ENCODE measurements at regions not wholly inside any gene's neighbourhood (a gene's known extent, or its start where the extent isn't known, plus 50 kb on each side); places are given as distances from the start of the nearest gene placed in this dataset.

DNA sequence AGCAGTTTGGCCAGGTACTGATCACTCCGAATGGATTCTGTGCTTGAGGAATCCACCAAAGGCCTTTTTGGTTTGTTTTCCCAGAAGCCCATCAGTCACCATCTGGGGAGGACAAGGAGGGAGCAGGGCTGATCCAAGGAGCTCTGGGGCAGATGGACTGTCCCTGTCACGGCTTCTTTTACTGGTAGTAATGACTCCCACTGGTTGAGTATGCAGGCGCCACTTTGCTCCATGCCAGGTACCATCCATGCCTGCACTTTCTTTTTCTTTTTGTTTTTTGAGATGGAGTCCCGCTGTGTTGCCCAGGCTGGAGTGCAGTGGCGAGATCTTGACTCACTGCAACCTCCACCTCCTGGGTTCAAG lies 101.7 kb downstream of the UBIAD1 start:
- Histone ChIP-seq H4K20me1 (ENCODE audit: insufficient read depth, low read length) (no peaks in the 10 kb centered on the region), H2AFZ (ENCODE audit: low read length) (no peak overlapping the region), H3K27ac (ENCODE audit: low read depth, low read length, poor library complexity, severe bottlenecking) (no peak overlapping the region), H3K27me3 (ENCODE audit: insufficient read depth, low read length) (no peaks in the 10 kb centered on the region), H3K79me2 (ENCODE audit: insufficient read depth, low read length) (no peaks in the 10 kb centered on the region), H3F3A (ENCODE audit: insufficient read depth, low read length) (no peaks in the 10 kb centered on the region), H3K4me1 (ENCODE audit: insufficient read depth, low read length, severe bottlenecking) (no peaks in the 10 kb centered on the region), H3K4me2 (ENCODE audit: low read length) (no peak overlapping the region), H3K9me2 (ENCODE audit: low read depth, low read length) (no peaks in the 10 kb centered on the region), H3K9ac (ENCODE audit: low read length) (no peak overlapping the region), H3K4me3 (ENCODE audit: low read depth, low read length, poor library complexity, severe bottlenecking) (no peak overlapping the region), H3K36me3 (ENCODE audit: insufficient read depth, low read length) (no peaks in the 10 kb centered on the region), H3K9me3 (ENCODE audit: low read length) (no peaks in the 10 kb centered on the region)
- no peak for TF ChIP-seq EZH2 (IDR thresholded peaks at IDR 0.05; ENCODE audit: borderline replicate concordance, low read length)
- TF ChIP-seq, protein P1, sequence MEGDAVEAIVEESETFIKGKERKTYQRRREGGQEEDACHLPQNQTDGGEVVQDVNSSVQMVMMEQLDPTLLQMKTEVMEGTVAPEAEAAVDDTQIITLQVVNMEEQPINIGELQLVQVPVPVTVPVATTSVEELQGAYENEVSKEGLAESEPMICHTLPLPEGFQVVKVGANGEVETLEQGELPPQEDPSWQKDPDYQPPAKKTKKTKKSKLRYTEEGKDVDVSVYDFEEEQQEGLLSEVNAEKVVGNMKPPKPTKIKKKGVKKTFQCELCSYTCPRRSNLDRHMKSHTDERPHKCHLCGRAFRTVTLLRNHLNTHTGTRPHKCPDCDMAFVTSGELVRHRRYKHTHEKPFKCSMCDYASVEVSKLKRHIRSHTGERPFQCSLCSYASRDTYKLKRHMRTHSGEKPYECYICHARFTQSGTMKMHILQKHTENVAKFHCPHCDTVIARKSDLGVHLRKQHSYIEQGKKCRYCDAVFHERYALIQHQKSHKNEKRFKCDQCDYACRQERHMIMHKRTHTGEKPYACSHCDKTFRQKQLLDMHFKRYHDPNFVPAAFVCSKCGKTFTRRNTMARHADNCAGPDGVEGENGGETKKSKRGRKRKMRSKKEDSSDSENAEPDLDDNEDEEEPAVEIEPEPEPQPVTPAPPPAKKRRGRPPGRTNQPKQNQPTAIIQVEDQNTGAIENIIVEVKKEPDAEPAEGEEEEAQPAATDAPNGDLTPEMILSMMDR (IDR thresholded peaks at IDR 0.05; ENCODE audit: low read length) = no peak

DNA sequence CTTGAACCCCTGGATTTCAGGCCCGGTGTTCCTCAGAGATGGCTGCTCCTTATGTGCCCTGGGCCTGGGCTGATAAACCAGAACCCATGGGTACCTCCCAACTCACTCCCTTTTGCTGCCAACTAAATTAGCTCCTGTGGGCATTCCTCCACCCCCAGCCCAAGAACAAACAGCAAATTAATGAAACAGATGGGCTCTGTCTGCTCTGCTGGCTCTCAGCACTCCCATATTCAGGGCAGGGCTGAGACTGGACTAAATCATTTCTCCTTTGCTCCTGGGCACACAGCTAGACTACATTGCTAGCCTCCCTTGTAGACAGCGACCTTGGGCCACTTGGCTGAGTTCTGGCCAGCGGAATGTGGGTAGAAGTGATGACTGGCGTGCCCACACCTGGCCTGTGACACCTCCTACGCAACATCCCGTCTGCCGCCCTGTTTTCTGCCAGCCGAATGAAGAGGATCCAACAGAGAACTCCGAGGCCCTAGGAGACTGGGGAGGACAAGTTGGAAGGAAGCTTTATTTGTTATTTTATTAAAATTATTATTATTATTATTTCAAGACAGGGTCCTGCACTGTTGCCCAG lies 101.9 kb upstream of the DISP3 start:
- no peaks in the 10 kb centered on the region for H3K36me3 ChIP-seq (ENCODE audit: insufficient read depth, low read length)
- no peaks in the 10 kb centered on the region for H3K9me3 ChIP-seq (ENCODE audit: low read length)
- no peaks in the 10 kb centered on the region for H4K20me1 ChIP-seq (ENCODE audit: insufficient read depth, low read length)
- H3K27ac ChIP-seq (ENCODE audit: low read depth, low read length, poor library complexity, severe bottlenecking) = no peak overlapping the region
- H3K4me1 ChIP-seq (ENCODE audit: insufficient read depth, low read length, severe bottlenecking) = no peaks in the 10 kb centered on the region
- TF ChIP-seq EZH2 (IDR thresholded peaks at IDR 0.05; ENCODE audit: borderline replicate concordance, low read length) = no peak
- TF ChIP-seq, protein P1 (IDR thresholded peaks at IDR 0.05; ENCODE audit: low read length) = no peak
- no peak overlapping the region for H3K4me2 ChIP-seq (ENCODE audit: low read length)
- no peaks in the 10 kb centered on the region for H3K9me2 ChIP-seq (ENCODE audit: low read depth, low read length)
- no peak overlapping the region for H3K9ac ChIP-seq (ENCODE audit: low read length)
- no peaks in the 10 kb centered on the region for H3F3A ChIP-seq (ENCODE audit: insufficient read depth, low read length)
- no peaks in the 10 kb centered on the region for H3K79me2 ChIP-seq (ENCODE audit: insufficient read depth, low read length)
- no peak overlapping the region for H3K4me3 ChIP-seq (ENCODE audit: low read depth, low read length, poor library complexity, severe bottlenecking)
- H2AFZ ChIP-seq (ENCODE audit: low read length) = no peak overlapping the region
- H3K27me3 ChIP-seq (ENCODE audit: insufficient read depth, low read length) = no peaks in the 10 kb centered on the region

DNA sequence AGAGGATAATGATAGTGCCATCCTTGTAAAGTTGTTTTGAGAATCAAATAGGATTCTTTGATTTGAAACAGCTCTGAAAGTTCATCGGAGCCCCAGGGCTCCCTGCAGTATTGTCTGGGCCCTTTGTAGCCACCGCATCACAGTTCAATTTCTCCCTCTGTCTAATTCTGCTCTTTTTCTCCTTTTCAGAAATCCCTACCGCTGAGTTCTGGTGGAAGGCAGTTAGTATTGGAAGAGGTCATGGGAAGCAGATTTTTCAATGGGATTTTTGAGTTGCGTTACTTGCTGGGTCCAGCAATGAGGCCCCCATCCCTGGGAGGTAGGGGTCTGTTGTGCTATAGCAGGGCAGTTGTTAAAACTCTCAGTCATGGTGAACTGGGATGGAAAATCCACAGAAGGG lies 101.0 kb upstream of the DISP3 start:
- Histone ChIP-seq H3K36me3 (ENCODE audit: insufficient read depth, low read length) (no peaks in the 10 kb centered on the region), H3K9ac (ENCODE audit: low read length) (no peak overlapping the region), H3K4me1 (ENCODE audit: insufficient read depth, low read length, severe bottlenecking) (no peaks in the 10 kb centered on the region), H3K79me2 (ENCODE audit: insufficient read depth, low read length) (no peaks in the 10 kb centered on the region), H3F3A (ENCODE audit: insufficient read depth, low read length) (no peaks in the 10 kb centered on the region), H3K9me3 (ENCODE audit: low read length) (no peaks in the 10 kb centered on the region), H3K4me3 (ENCODE audit: low read depth, low read length, poor library complexity, severe bottlenecking) (no peak overlapping the region), H3K27me3 (ENCODE audit: insufficient read depth, low read length) (no peaks in the 10 kb centered on the region), H3K27ac (ENCODE audit: low read depth, low read length, poor library complexity, severe bottlenecking) (no peak overlapping the region), H3K4me2 (ENCODE audit: low read length) (no peak overlapping the region), H4K20me1 (ENCODE audit: insufficient read depth, low read length) (no peaks in the 10 kb centered on the region), H3K9me2 (ENCODE audit: low read depth, low read length) (no peaks in the 10 kb centered on the region), H2AFZ (ENCODE audit: low read length) (no peak overlapping the region)
- TF ChIP-seq EZH2 (IDR thresholded peaks at IDR 0.05; ENCODE audit: borderline replicate concordance, low read length) = no peak
- TF ChIP-seq, protein P1 (IDR thresholded peaks at IDR 0.05; ENCODE audit: low read length) = no peak

All from OCI-LY1 (cell line).